ENCODE measurements at regions not wholly inside any gene's neighbourhood (a gene's known extent, or its start where the extent isn't known, plus 50 kb on each side); places are given as distances from the start of the nearest gene placed in this dataset.
"Not testable (repeated sequence)": the region's sequence is repeated elsewhere in the genome, so short reads cannot be mapped to it uniquely, and the experiment has no call there.

- H3K9me3 Mint-ChIP-seq: no peaks in the 10 kb centered on the region
- H3K4me3 Mint-ChIP-seq: no peak overlapping the region
- H3K4me1 Mint-ChIP-seq: no peaks in the 10 kb centered on the region
- H3K36me3 Mint-ChIP-seq (ENCODE audit: low read depth): no peaks in the 10 kb centered on the region
- H3K27me3 Mint-ChIP-seq (ENCODE audit: low read depth): no peaks in the 10 kb centered on the region
- H3K27ac Mint-ChIP-seq (ENCODE audit: unreplicated experiment): no peak overlapping the region
- TF ChIP-seq CTCF (conservative IDR thresholded peaks at IDR 0.05): no peak
- DNase-seq (ENCODE audit: low read depth, low spot score): no peak
Measured at GRCh38 chr5:117380316-117380715, 805.7 kb upstream of the SEMA6A start.

GRCh38 chr5:117379521-117379920, 804.9 kb upstream of the SEMA6A start:
- Mint-ChIP-seq H3K4me3 (no peak overlapping the region), H3K27ac (ENCODE audit: unreplicated experiment) (no peak overlapping the region), H3K4me1 (no peaks in the 10 kb centered on the region), H3K36me3 (ENCODE audit: low read depth) (no peaks in the 10 kb centered on the region), H3K27me3 (ENCODE audit: low read depth) (no peaks in the 10 kb centered on the region), H3K9me3 (no peaks in the 10 kb centered on the region)
- TF ChIP-seq CTCF (conservative IDR thresholded peaks at IDR 0.05): no peak
- DNase-seq (ENCODE audit: low read depth, low spot score): no peak

DNA sequence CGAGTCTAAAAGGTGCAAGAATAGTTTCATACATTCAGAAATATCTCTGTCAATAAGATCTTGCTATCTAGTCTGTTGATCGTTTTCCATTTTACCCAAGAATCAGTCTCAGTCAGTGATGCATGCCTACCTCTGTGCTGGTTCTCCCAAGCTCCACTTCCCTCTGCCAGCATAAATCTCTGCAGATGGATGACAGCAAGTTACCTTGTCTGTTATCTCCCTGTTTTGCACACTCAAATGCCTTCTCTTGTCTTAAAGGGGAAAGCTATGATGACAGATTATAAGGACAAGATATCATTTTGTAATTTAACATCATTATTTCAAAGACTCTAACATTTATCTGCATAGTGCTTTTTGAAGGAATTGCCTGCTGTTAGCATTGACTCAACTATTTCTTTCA, 802.1 kb upstream of the SEMA6A start:
- no peak overlapping the region for H3K4me3 Mint-ChIP-seq
- DNase-seq (ENCODE audit: low read depth, low spot score): no peak

GRCh38 chr5:117359895-117360294, 785.3 kb upstream of the SEMA6A start:
- Mint-ChIP-seq H3K4me3 (no peak overlapping the region), H3K27ac (ENCODE audit: unreplicated experiment) (no peak overlapping the region), H3K36me3 (ENCODE audit: low read depth) (no peaks in the 10 kb centered on the region), H3K4me1 (peaks cover under 1% of the 10 kb centered on the region), H3K9me3 (peaks cover 3% of the 10 kb centered on the region), H3K27me3 (ENCODE audit: low read depth) (no peaks in the 10 kb centered on the region)
- no peak for DNase-seq (ENCODE audit: low read depth, low spot score)
- no peak for TF ChIP-seq CTCF (conservative IDR thresholded peaks at IDR 0.05)

More for the DNA sequence above, 802.1 kb upstream of the SEMA6A start:
- no peaks in the 10 kb centered on the region for H3K27me3 Mint-ChIP-seq (ENCODE audit: low read depth)
- no peaks in the 10 kb centered on the region for H3K9me3 Mint-ChIP-seq
- H3K27ac Mint-ChIP-seq (ENCODE audit: unreplicated experiment): no peak overlapping the region
- no peaks in the 10 kb centered on the region for H3K4me1 Mint-ChIP-seq
- H3K36me3 Mint-ChIP-seq (ENCODE audit: low read depth): no peaks in the 10 kb centered on the region
- no peak for TF ChIP-seq CTCF (conservative IDR thresholded peaks at IDR 0.05)

- Mint-ChIP-seq H3K4me3 (no peak overlapping the region), H3K27ac (ENCODE audit: unreplicated experiment) (no peak overlapping the region), H3K27me3 (ENCODE audit: low read depth) (no peaks in the 10 kb centered on the region), H3K9me3 (peaks cover 3% of the 10 kb centered on the region), H3K4me1 (peaks cover 5% of the 10 kb centered on the region), H3K36me3 (ENCODE audit: low read depth) (no peaks in the 10 kb centered on the region)
- no peak for DNase-seq (ENCODE audit: low read depth, low spot score)
- no peak for TF ChIP-seq CTCF (conservative IDR thresholded peaks at IDR 0.05)
Measured at GRCh38 chr5:117357886-117358285, 783.3 kb upstream of the SEMA6A start.

DNA sequence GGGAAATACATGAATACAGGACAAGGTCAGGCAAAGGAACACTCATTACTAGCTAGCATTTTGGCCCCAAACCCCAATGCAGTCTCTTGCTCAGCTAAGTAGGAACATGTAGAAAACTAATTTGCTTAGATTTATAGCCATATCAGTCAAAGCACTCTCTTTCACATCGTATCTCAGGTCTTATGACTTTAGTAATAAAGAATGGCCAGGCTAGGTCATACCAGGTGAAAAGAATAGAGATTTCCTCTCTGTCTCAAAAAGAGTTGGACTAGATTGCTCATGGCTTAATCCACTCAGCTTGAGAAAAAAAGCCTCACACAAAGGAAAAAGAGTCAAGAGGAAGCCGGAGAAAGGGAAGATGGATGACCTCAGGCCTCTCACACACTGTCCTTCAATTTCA, 772.7 kb upstream of the SEMA6A start:
- DNase-seq (ENCODE audit: low read depth, low spot score): no peak
- no peaks in the 10 kb centered on the region for H3K9me3 Mint-ChIP-seq
- H3K4me3 Mint-ChIP-seq: no peak overlapping the region
- H3K36me3 Mint-ChIP-seq (ENCODE audit: low read depth): peaks cover 4% of the 10 kb centered on the region
- no peak overlapping the region for H3K27ac Mint-ChIP-seq (ENCODE audit: unreplicated experiment)
- H3K27me3 Mint-ChIP-seq (ENCODE audit: low read depth): no peaks in the 10 kb centered on the region
- no peak for TF ChIP-seq CTCF (conservative IDR thresholded peaks at IDR 0.05)
- peaks cover 13% of the 10 kb centered on the region for H3K4me1 Mint-ChIP-seq

DNA sequence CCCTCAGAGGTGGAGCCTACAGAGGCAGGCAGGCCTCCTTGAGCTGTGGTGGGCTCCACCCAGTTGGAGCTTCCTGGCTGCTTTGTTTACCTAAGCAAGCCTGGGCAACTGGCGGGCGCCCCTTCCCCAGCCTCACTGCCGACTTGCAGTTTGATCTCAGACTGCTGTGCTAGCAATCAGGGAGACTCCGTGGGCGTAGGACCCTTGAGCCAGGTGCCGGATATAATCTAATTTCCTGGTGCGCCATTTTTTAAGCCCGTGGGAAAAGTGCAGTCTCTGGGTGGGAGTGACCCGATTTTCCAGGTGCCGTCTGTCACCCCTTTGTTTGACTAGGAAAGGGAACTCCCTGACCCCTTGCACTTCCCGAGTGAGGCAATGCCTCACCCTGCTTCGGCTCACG, 769.1 kb upstream of the SEMA6A start:
- Mint-ChIP-seq H3K4me1 (peaks cover 13% of the 10 kb centered on the region), H3K4me3 (peak overlapping the region; percentile 39)
- H3K36me3 Mint-ChIP-seq (ENCODE audit: low read depth); H3K27me3 Mint-ChIP-seq (ENCODE audit: low read depth); H3K9me3 Mint-ChIP-seq; DNase-seq (ENCODE audit: low read depth, low spot score); H3K27ac Mint-ChIP-seq (ENCODE audit: unreplicated experiment): not testable (repeated sequence)

All from neural crest cell (in vitro differentiated cells).